ENCODE measurements at regions not wholly inside any gene's neighbourhood (a gene's known extent, or its start where the extent isn't known, plus 50 kb on each side); places are given as distances from the start of the nearest gene placed in this dataset.

- no peak for TF ChIP-seq CTCF (conservative IDR thresholded peaks at IDR 0.05; ENCODE audit: low read length)
- no peak for TF ChIP-seq EZH2phosphoT487 (IDR thresholded peaks at IDR 0.05; ENCODE audit: borderline replicate concordance, low read depth, low read length)
Observed at GRCh38 chr4:77501851-77502250, 103.8 kb upstream of the CXCL13 start.

Data from OCI-LY7 (cell line).